GM19455 (cell line): ENCODE measurements at regions not wholly inside any gene's neighbourhood (a gene's known extent, or its start where the extent isn't known, plus 50 kb on each side); places are given as distances from the start of the nearest gene placed in this dataset.

ENCODE experiments used
- ATAC-seq: cut with Tn5 transposase; IDR thresholded peaks from one replicate; pipeline ENCODE4 v1.9.1; 2021; ENCODE audit not compliant: unreplicated experiment

GRCh38 chr10:125283836-125284614 is 123.7 kb upstream of the CTBP2 start:
- no peak for ATAC-seq

- ATAC-seq: no peak
Observed at GRCh38 chr10:125283191-125283835, 123.0 kb upstream of the CTBP2 start.

- no peak for ATAC-seq
Observed at GRCh38 chr10:125281091-125281490, 120.7 kb upstream of the CTBP2 start.

- no peak for ATAC-seq
Observed at GRCh38 chr10:125276133-125276532, 115.8 kb upstream of the CTBP2 start.

- ATAC-seq: no peak
Observed at GRCh38 chr10:125274961-125275360, 114.6 kb upstream of the CTBP2 start.

GRCh38 chr10:125273023-125273422 is 112.7 kb upstream of the CTBP2 start:
- ATAC-seq: no peak

GRCh38 chr10:125269716-125270115 is 109.4 kb upstream of the CTBP2 start:
- no peak for ATAC-seq

- ATAC-seq: no peak
Observed at GRCh38 chr10:125266966-125267365, 106.6 kb upstream of the CTBP2 start.

- no peak for ATAC-seq
Observed at GRCh38 chr10:125266541-125266940, 106.2 kb upstream of the CTBP2 start.

- ATAC-seq: no peak
Observed at GRCh38 chr10:125265579-125265955, 105.2 kb upstream of the CTBP2 start.

GRCh38 chr10:125264757-125265578 is 104.6 kb upstream of the CTBP2 start:
- ATAC-seq: no peak

- no peak for ATAC-seq
Observed at GRCh38 chr10:125264091-125264490, 103.7 kb upstream of the CTBP2 start.

GRCh38 chr10:125263551-125263950 is 103.2 kb upstream of the CTBP2 start:
- ATAC-seq: no peak

GRCh38 chr10:125262920-125263319 is 102.6 kb upstream of the CTBP2 start:
- ATAC-seq: no peak

- ATAC-seq: no peak
Observed at GRCh38 chr10:125262409-125262808, 102.0 kb upstream of the CTBP2 start.

- no peak for ATAC-seq
Observed at GRCh38 chr10:125261491-125262186, 101.3 kb upstream of the CTBP2 start.

GRCh38 chr10:125260260-125260659 is 99.9 kb upstream of the CTBP2 start:
- ATAC-seq: no peak

GRCh38 chr10:125259651-125260050 is 99.3 kb upstream of the CTBP2 start:
- no peak for ATAC-seq

GRCh38 chr10:125258676-125259075 is 98.3 kb upstream of the CTBP2 start:
- no peak for ATAC-seq

- ATAC-seq: no peak
Observed at GRCh38 chr10:125257521-125258108, 97.3 kb upstream of the CTBP2 start.

GRCh38 chr10:125256026-125256425 is 95.7 kb upstream of the CTBP2 start:
- ATAC-seq: no peak
